Cardiac fibroblast (primary cell): ENCODE measurements at regions not wholly inside any gene's neighbourhood (a gene's known extent, or its start where the extent isn't known, plus 50 kb on each side); places are given as distances from the start of the nearest gene placed in this dataset.

Experiments
- DNase-seq, 2 donors: peaks; one replicate each; pipeline versions ENCODE4 v3.0.0 to v3.0.0-alpha.2; 2010; ENCODE audit warnings: low read depth in 2 of 2
- H3K4me3 ChIP-seq, 2 donors: replicated peaks in 1 of 2; 1 replicate in 1 of 2; 2 replicates in 1 of 2; pipeline ENCODE4 v1.5.1; 2011; ENCODE audit warnings: low read depth in 2 of 2, low read length in 2 of 2, mild to moderate bottlenecking in 2 of 2, moderate library complexity in 1 of 2
- CTCF ChIP-seq: IDR thresholded peaks from one replicate; pipeline ENCODE4 v1.5.1; 2011; ENCODE audit warnings: low read depth, mild to moderate bottlenecking, low read length, inconsistent platforms

- no peak overlapping the region for H3K4me3 ChIP-seq
- TF ChIP-seq CTCF: no peak
- DNase-seq: no peak
Measured at GRCh38 chr13:62251734-62252133, 836.1 kb upstream of the PCDH20 start.

- TF ChIP-seq CTCF: no peak
- H3K4me3 ChIP-seq: no peak overlapping the region
- peak in 1 of 2 donors; percentile 2 for DNase-seq
Measured at GRCh38 chr13:62250501-62251201, 835.0 kb upstream of the PCDH20 start.

GRCh38 chr13:62246581-62246980, 830.9 kb upstream of the PCDH20 start:
- DNase-seq: no peak
- H3K4me3 ChIP-seq: no peak overlapping the region
- TF ChIP-seq CTCF: no peak

GRCh38 chr13:62243106-62243505, 827.5 kb upstream of the PCDH20 start:
- TF ChIP-seq CTCF: no peak

GRCh38 chr13:62234780-62235440, 819.3 kb upstream of the PCDH20 start:
- no peak for TF ChIP-seq CTCF
- no peak overlapping the region for H3K4me3 ChIP-seq
- no peak for DNase-seq

More at GRCh38 chr13:62243106-62243505, 827.5 kb upstream of the PCDH20 start:
- H3K4me3 ChIP-seq: no peak overlapping the region
- DNase-seq: no peak

GRCh38 chr13:62210951-62211350, 795.3 kb upstream of the PCDH20 start:
- no peak for TF ChIP-seq CTCF
- no peak overlapping the region for H3K4me3 ChIP-seq
- no peak for DNase-seq
